C4-2B (cell line): ENCODE measurements at regions not wholly inside any gene's neighbourhood (a gene's known extent, or its start where the extent isn't known, plus 50 kb on each side); places are given as distances from the start of the nearest gene placed in this dataset.

ENCODE experiments used
- H3K27ac ChIP-seq: fragments of 450-650 bp; 2 replicates; pipeline ENCODE4 v1.5.1; 2017
- CTCF ChIP-seq: fragments of 450-650 bp; conservative IDR thresholded peaks from 2 replicates; pipeline ENCODE4 v1.5.1; 2017; ENCODE audit warnings: mild to moderate bottlenecking
- ZFX ChIP-seq: fragments of 450-650 bp; IDR thresholded peaks from 2 replicates; pipeline ENCODE4 v1.6.1; 2017

DNA sequence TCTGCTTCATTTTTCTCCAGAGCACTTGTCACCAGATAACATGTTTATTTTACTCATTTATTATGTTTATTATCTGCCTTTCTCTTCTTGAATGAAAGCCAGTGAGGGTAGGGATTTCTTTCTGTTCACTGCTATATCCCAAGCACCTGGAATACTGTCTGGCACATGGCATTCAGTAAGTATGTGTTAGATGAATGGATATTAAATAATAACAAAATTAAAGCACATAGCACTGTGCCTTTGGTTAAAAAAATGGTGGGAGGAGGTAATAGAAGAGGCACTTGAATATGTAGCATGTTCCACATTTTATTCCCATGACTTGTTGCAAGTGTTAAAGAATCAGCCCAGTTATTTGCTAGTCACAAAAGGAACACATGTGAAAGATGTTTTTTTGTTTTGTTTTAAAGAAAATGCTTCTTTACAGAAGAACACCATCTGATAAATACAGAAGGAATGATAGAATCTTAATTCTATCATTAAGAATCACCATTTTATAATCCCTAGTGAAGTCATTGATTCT, 151.0 kb downstream of the DLEU7 start:
- H3K27ac ChIP-seq = no peak overlapping the region
- no peak for TF ChIP-seq CTCF
- no peak for TF ChIP-seq ZFX

DNA sequence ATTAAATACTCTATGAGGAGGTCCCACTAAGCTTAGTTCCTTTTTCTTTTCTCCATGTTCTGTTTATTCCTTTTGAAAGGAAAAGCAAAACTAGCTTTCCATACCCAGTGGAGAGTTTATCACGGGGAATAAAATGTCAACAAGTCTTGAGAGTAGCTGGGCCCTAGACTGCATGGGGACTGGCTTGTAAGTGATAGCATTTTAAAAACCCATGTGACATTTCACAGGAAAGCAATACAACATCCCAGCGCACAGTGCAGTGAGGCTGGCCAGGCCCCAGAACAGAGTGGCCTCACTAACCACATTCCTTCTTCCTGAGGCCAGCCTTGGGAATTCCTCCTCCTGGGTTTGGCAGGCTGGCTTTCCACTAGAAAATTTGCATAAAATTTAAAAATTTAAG, 149.8 kb downstream of the DLEU7 start:
- TF ChIP-seq CTCF = no peak
- no peak for TF ChIP-seq ZFX
- no peak overlapping the region for H3K27ac ChIP-seq

DNA sequence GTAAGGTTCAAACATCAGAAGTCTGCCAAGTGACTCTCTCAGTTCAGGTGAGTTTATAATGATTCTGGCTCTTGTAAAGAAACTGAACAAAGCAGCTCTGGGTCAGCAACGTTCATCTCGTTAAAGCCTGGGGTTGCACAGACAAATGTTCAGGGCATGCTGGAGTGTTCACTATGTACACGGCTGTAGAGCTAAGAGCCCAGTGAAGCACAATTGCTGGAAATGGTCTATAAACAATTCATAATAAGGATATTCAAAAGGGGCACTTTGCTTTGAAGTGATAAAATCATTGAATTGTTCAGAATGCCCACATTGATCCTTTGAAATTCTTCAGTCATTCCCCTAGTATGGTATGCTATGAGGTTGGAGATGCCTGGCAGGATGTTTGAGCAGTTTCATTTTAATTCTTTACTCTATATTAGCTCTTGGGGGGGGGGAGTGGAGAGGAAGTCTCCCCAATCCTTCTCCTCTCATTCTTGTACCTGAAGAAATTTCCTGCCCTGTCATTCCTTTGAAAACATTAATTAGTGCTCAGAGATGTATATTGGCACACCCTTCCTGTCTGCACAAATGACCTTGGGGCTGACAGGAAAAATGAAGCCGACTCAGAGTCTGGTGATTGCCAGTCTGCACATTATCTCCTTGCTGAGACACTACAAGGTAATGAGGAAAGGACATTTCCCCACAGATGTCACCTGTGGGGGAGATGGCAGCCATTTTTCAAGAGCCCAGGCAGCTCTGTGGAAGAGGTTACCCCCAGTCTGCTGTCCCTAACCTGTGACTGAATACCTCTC, 145.5 kb downstream of the DLEU7 start:
- H3K27ac ChIP-seq = no peak overlapping the region
- no peak for TF ChIP-seq CTCF
- TF ChIP-seq ZFX = no peak

GRCh38 chr13:50699874-50700663, 143.4 kb downstream of the DLEU7 start:
- no peak for TF ChIP-seq CTCF
- no peak for TF ChIP-seq ZFX
- H3K27ac ChIP-seq = no peak overlapping the region

GRCh38 chr13:50700664-50701305, 142.7 kb downstream of the DLEU7 start:
- TF ChIP-seq CTCF (no peak), ZFX (no peak)
- no peak overlapping the region for H3K27ac ChIP-seq

DNA sequence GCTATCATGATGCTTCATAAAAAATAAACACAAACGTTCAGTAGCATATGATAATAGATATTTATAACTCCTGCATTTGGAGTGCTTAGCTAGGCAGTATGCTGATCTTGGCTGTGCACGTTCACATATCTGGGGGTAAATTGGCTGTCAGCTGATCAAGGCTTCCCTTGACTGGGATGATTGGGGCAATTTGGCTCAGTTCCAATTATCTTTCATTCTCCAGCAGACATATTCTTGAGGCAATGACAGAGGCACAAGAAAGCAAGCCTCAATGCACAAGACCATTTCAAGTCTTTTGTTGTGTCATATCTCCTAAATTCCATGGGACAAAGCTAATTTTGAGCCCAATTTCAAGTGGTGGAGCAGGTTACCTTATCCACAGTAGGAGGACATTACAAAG, 142.0 kb downstream of the DLEU7 start:
- TF ChIP-seq CTCF (no peak), ZFX (no peak)
- no peak overlapping the region for H3K27ac ChIP-seq
